Liver (tissue), 8 donors: ENCODE measurements at regions not wholly inside any gene's neighbourhood (a gene's known extent, or its start where the extent isn't known, plus 50 kb on each side); places are given as distances from the start of the nearest gene placed in this dataset.

Source experiments
- DNase-seq: peaks from one replicate; pipeline ENCODE4 v3.0.0-alpha.2; 2017; ENCODE audit warnings: low spot score
- H3K27ac ChIP-seq, 2 donors: one replicate each; pipeline ENCODE4 v1.7.0; 2013; ENCODE audit warnings: inconsistent platforms in 2 of 2, low read length in 2 of 2, control low read depth in 1 of 2, low read depth in 1 of 2, mild to moderate bottlenecking in 1 of 2
- H3K27me3 ChIP-seq, 4 donors: one replicate each; pipeline versions ENCODE4 v1.6.1 to v1.7.0; 2013; ENCODE audit warnings: low read length in 3 of 4, inconsistent platforms in 1 of 4, mild to moderate bottlenecking in 1 of 4, moderate library complexity in 1 of 4; ENCODE audit not compliant: control insufficient read depth in 4 of 4, insufficient read depth in 4 of 4
- H3K36me3 ChIP-seq, 4 donors: one replicate each; pipeline versions ENCODE4 v1.6.1 to v1.7.0; 2013; ENCODE audit warnings: low read length in 3 of 4, mild to moderate bottlenecking in 3 of 4, low read depth in 1 of 4, moderate library complexity in 1 of 4; ENCODE audit not compliant: control insufficient read depth in 4 of 4, insufficient read depth in 3 of 4
- H3K4me1 ChIP-seq, 4 donors: one replicate each; pipeline versions ENCODE4 v1.6.1 to v1.7.0; 2013; ENCODE audit warnings: low read length in 3 of 4, mild to moderate bottlenecking in 3 of 4, moderate library complexity in 1 of 4; ENCODE audit not compliant: control insufficient read depth in 4 of 4, insufficient read depth in 4 of 4
- H3K4me3 ChIP-seq, 3 donors: one replicate each; pipeline versions ENCODE4 v1.6.1 to v1.7.0; 2013; ENCODE audit warnings: low read length in 3 of 3, control low read depth in 1 of 3, low read depth in 1 of 3, mild to moderate bottlenecking in 1 of 3
- H3K9ac ChIP-seq, 2 donors: one replicate each; pipeline ENCODE4 v1.7.0; 2013; ENCODE audit warnings: low read length in 2 of 2, mild to moderate bottlenecking in 2 of 2, moderate library complexity in 2 of 2, control low read depth in 1 of 2, low read depth in 1 of 2
- H3K9me3 ChIP-seq, 4 donors: one replicate each; pipeline versions ENCODE4 v1.6.1 to v1.7.0; 2013; ENCODE audit warnings: low read length in 3 of 4; ENCODE audit not compliant: control insufficient read depth in 4 of 4
- EGR1 ChIP-seq, 2 donors: IDR thresholded peaks; 2 replicates each; pipeline ENCODE4 v1.6.1; 2016 to 2018; ENCODE audit warnings: antibody characterized with exemption in 2 of 2, low read depth in 2 of 2
- FOXA1 ChIP-seq: IDR thresholded peaks from 2 replicates; pipeline ENCODE4 v1.6.1; 2016; ENCODE audit warnings: antibody characterized with exemption
- FOXA2 ChIP-seq: IDR thresholded peaks from 2 replicates; pipeline ENCODE4 v1.6.1; 2016; ENCODE audit warnings: antibody characterized with exemption
- GABPA ChIP-seq, 2 donors: IDR thresholded peaks in 1 of 2; conservative IDR thresholded peaks in 1 of 2; 2 replicates each; pipeline ENCODE4 v1.6.1; 2016; ENCODE audit warnings: antibody characterized with exemption in 2 of 2, mild to moderate bottlenecking in 1 of 2, moderate library complexity in 1 of 2
- HNF4G ChIP-seq: IDR thresholded peaks from 2 replicates; pipeline ENCODE4 v1.6.1; 2016; ENCODE audit warnings: antibody characterized with exemption
- JUND ChIP-seq, 2 donors: IDR thresholded peaks; 2 replicates each; pipeline ENCODE4 v1.6.1; 2016; ENCODE audit warnings: antibody characterized with exemption in 2 of 2
- RAD21 ChIP-seq, 2 donors: IDR thresholded peaks; 2 replicates each; pipeline ENCODE4 v1.6.1; 2016; ENCODE audit warnings: antibody characterized with exemption in 2 of 2, mild to moderate bottlenecking in 2 of 2
- RXRA ChIP-seq, 2 donors: IDR thresholded peaks; 2 replicates each; pipeline ENCODE4 v1.6.1; 2017 to 2018; ENCODE audit warnings: antibody characterized with exemption in 2 of 2, mild to moderate bottlenecking in 1 of 2
- SP1 ChIP-seq: IDR thresholded peaks from 2 replicates; pipeline ENCODE4 v1.6.1; 2018; ENCODE audit warnings: antibody characterized with exemption, mild to moderate bottlenecking
- TAF1 ChIP-seq: conservative IDR thresholded peaks from 2 replicates; pipeline ENCODE4 v1.6.1; 2016; ENCODE audit warnings: antibody characterized with exemption, mild to moderate bottlenecking
- YY1 ChIP-seq: IDR thresholded peaks from 2 replicates; pipeline ENCODE4 v1.6.1; 2016; ENCODE audit warnings: antibody characterized with exemption, mild to moderate bottlenecking
- WGBS: extraction: QIAGEN DNeasy Blood & Tissue Kit; methylation state at CpG from one replicate; pipeline ENCODE4 v1.1.7; 2013; 5-methylcytosine and 5-hydroxymethylcytosine counted together
- TF ChIP-seq, protein P1 (sequence below): IDR thresholded peaks from 2 replicates; pipeline ENCODE4 v1.6.1; 2016; ENCODE audit warnings: antibody characterized with exemption
- TF ChIP-seq, protein P2 (sequence below): IDR thresholded peaks from 2 replicates; pipeline ENCODE4 v1.6.1; 2016; ENCODE audit warnings: antibody characterized with exemption, mild to moderate bottlenecking
- TF ChIP-seq, protein P3 (sequence below): IDR thresholded peaks from 2 replicates; pipeline ENCODE4 v1.6.1; 2016; ENCODE audit warnings: antibody characterized with exemption
- TF ChIP-seq, protein P4 (sequence below): IDR thresholded peaks from 2 replicates; pipeline ENCODE4 v1.6.1; 2016; ENCODE audit warnings: antibody characterized with exemption
- TF ChIP-seq, protein P5 (sequence below): fragments of 150-350 bp; IDR thresholded peaks from 2 replicates; pipeline ENCODE4 v1.5.1; 2017; ENCODE audit warnings: improper control_type of control experiment, low read depth, low read length; ENCODE audit not compliant: missing input control
- donor health status: healthy.
- donor health status: healthy.
- donor health status: healthy.
- donor health status: healthy.
- donor health status: healthy.

DNA sequence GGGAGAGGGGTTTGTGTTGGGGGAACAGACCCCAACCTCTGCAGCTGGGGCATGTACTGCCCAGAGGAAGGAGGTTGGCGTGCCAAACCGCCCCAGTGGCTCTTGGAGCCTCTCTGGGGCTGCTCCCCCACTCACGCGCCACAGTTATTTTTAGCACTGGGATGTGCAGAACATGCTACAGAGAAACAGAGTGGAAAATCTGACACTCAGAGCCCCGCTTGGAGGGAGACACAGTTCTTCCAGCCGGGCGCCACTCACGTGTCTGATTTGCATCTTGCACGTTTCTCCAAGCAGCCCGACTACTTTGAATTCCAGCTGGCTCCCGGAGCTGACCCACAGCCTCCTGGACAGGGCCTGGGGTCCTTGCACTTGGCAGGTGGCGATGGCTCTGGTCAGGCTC lies 182.0 kb downstream of the RPS24 start:
- 59% methylated on average over 12 of the region's 12 CpGs for WGBS
- no peak overlapping the region for H3K27ac ChIP-seq

DNA sequence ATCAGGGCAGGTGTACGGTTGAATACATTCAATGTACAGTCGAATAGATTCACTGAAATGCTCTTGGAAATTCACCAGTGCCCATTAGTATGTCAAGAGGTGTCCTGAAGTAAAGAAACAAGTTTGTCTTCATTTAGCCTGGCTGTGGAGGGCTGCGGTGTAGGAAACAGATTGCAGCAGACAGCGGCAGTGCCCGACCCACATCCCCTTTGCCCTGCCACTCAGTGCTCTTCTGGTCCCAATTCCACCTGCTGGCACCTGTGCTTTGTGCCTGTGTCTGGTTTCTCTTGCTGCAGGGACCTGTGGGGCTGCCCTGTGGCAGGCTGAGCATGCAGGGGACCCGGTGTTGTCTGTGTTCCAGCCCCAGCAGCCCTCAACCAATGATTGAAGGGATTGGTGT lies 183.7 kb downstream of the RPS24 start:
- H3K4me1 ChIP-seq: no peaks in the 10 kb centered on the region
- no peak overlapping the region for H3K27ac ChIP-seq
- H3K9ac ChIP-seq: no peak overlapping the region
- no peak overlapping the region for H3K4me3 ChIP-seq
- H3K27me3 ChIP-seq: peaks cover 0 to 4% (median 2%) of the 10 kb centered on the region in 4 donors
- no peaks in the 10 kb centered on the region for H3K9me3 ChIP-seq
- no peak for DNase-seq
- no peaks in the 10 kb centered on the region for H3K36me3 ChIP-seq
- TF ChIP-seq TAF1 (no peak), SP1 (no peak), JUND (IDR thresholded peaks at IDR 0.05) (no peak), RXRA (IDR thresholded peaks at IDR 0.05) (no peak), YY1 (no peak)
- TF ChIP-seq, protein P1, sequence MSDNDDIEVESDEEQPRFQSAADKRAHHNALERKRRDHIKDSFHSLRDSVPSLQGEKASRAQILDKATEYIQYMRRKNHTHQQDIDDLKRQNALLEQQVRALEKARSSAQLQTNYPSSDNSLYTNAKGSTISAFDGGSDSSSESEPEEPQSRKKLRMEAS: no peak
- WGBS: 58% methylated on average over 6 of the region's 6 CpGs

More for the DNA sequence above, 182.0 kb downstream of the RPS24 start:
- peak in 1 of 2 donors; percentile 33 for TF ChIP-seq JUND (IDR thresholded peaks at IDR 0.05)
- peak in 1 of 2 donors; percentile 27 for TF ChIP-seq RXRA (IDR thresholded peaks at IDR 0.05)
- TF ChIP-seq, protein P2, sequence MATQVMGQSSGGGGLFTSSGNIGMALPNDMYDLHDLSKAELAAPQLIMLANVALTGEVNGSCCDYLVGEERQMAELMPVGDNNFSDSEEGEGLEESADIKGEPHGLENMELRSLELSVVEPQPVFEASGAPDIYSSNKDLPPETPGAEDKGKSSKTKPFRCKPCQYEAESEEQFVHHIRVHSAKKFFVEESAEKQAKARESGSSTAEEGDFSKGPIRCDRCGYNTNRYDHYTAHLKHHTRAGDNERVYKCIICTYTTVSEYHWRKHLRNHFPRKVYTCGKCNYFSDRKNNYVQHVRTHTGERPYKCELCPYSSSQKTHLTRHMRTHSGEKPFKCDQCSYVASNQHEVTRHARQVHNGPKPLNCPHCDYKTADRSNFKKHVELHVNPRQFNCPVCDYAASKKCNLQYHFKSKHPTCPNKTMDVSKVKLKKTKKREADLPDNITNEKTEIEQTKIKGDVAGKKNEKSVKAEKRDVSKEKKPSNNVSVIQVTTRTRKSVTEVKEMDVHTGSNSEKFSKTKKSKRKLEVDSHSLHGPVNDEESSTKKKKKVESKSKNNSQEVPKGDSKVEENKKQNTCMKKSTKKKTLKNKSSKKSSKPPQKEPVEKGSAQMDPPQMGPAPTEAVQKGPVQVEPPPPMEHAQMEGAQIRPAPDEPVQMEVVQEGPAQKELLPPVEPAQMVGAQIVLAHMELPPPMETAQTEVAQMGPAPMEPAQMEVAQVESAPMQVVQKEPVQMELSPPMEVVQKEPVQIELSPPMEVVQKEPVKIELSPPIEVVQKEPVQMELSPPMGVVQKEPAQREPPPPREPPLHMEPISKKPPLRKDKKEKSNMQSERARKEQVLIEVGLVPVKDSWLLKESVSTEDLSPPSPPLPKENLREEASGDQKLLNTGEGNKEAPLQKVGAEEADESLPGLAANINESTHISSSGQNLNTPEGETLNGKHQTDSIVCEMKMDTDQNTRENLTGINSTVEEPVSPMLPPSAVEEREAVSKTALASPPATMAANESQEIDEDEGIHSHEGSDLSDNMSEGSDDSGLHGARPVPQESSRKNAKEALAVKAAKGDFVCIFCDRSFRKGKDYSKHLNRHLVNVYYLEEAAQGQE: no peak
- Histone ChIP-seq H3K27me3 (peaks cover 0 to 4% (median 2%) of the 10 kb centered on the region in 4 donors), H3K9me3 (no peaks in the 10 kb centered on the region), H3K4me3 (no peak overlapping the region), H3K9ac (no peak overlapping the region), H3K36me3 (no peaks in the 10 kb centered on the region), H3K4me1 (no peaks in the 10 kb centered on the region)
- DNase-seq: no peak

DNA sequence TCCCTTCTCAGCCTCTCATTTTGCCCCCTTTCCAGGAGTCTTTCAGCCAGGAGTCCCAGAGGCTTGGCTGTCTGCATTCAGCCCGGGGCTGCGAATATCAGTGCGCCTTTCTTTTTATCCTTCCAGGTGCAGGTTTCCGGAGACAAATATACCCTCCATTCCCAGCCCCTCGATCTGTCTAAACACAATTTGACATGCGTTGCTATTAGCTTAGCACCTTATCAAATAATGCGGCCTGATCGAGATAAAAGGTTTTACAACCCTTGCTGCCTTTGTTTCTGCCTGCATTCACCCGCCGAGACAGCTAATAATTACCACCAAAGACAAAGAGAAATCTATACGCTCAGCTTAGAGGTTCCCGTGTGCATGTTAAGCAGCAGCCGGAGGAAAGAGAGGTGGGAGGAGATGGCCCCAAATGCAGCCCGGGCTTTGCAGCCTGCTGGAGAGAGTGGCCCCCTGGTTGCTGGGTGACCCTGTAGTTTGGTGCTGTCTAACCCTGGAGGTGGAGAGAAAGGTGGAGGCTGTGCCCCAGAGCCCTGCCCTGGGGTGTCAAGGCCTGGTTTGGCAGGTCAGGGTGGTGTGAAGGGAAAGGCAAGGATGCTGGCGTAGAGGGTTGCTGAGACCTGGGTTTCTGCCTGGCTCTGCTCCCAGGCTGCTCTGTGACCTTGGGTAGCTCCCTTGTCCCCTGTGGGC lies 185.3 kb downstream of the RPS24 start:
- no peaks in the 10 kb centered on the region for H3K36me3 ChIP-seq
- no peak overlapping the region for H3K27ac ChIP-seq
- no peak for DNase-seq
- H3K9ac ChIP-seq: no peak overlapping the region
- H3K4me3 ChIP-seq: no peak overlapping the region
- H3K4me1 ChIP-seq: no peaks in the 10 kb centered on the region
- 46% methylated on average over 15 of the region's 15 CpGs for WGBS
- no peaks in the 10 kb centered on the region for H3K9me3 ChIP-seq
- peaks cover 0 to 4% (median 2%) of the 10 kb centered on the region in 4 donors for H3K27me3 ChIP-seq
- no peak for TF ChIP-seq RAD21 (IDR thresholded peaks at IDR 0.05)
- no peak for TF ChIP-seq SP1
- TF ChIP-seq, protein P3, sequence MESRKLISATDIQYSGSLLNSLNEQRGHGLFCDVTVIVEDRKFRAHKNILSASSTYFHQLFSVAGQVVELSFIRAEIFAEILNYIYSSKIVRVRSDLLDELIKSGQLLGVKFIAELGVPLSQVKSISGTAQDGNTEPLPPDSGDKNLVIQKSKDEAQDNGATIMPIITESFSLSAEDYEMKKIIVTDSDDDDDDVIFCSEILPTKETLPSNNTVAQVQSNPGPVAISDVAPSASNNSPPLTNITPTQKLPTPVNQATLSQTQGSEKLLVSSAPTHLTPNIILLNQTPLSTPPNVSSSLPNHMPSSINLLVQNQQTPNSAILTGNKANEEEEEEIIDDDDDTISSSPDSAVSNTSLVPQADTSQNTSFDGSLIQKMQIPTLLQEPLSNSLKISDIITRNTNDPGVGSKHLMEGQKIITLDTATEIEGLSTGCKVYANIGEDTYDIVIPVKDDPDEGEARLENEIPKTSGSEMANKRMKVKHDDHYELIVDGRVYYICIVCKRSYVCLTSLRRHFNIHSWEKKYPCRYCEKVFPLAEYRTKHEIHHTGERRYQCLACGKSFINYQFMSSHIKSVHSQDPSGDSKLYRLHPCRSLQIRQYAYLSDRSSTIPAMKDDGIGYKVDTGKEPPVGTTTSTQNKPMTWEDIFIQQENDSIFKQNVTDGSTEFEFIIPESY: no peak
- no peak for TF ChIP-seq YY1
- TF ChIP-seq, protein P4, sequence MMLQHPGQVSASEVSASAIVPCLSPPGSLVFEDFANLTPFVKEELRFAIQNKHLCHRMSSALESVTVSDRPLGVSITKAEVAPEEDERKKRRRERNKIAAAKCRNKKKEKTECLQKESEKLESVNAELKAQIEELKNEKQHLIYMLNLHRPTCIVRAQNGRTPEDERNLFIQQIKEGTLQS: no peak
- TF ChIP-seq, protein P5, sequence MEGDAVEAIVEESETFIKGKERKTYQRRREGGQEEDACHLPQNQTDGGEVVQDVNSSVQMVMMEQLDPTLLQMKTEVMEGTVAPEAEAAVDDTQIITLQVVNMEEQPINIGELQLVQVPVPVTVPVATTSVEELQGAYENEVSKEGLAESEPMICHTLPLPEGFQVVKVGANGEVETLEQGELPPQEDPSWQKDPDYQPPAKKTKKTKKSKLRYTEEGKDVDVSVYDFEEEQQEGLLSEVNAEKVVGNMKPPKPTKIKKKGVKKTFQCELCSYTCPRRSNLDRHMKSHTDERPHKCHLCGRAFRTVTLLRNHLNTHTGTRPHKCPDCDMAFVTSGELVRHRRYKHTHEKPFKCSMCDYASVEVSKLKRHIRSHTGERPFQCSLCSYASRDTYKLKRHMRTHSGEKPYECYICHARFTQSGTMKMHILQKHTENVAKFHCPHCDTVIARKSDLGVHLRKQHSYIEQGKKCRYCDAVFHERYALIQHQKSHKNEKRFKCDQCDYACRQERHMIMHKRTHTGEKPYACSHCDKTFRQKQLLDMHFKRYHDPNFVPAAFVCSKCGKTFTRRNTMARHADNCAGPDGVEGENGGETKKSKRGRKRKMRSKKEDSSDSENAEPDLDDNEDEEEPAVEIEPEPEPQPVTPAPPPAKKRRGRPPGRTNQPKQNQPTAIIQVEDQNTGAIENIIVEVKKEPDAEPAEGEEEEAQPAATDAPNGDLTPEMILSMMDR: no peak
- no peak for TF ChIP-seq GABPA (IDR thresholded peaks at IDR 0.05 in 1 of 2, conservative IDR thresholded peaks at IDR 0.05 in 1 of 2)
- TF ChIP-seq FOXA1: no peak
- TF ChIP-seq TAF1: no peak
- no peak for TF ChIP-seq FOXA2
- no peak for TF ChIP-seq RXRA (IDR thresholded peaks at IDR 0.05)
- TF ChIP-seq EGR1 (IDR thresholded peaks at IDR 0.05; ENCODE audit: low read depth in 2 of 2): no peak
- TF ChIP-seq JUND (IDR thresholded peaks at IDR 0.05): no peak
- no peak for TF ChIP-seq HNF4G
